ENCODE measurements at regions not wholly inside any gene's neighbourhood (a gene's known extent, or its start where the extent isn't known, plus 50 kb on each side); places are given as distances from the start of the nearest gene placed in this dataset.

GRCh38 chr2:192286093-192286701, 91.5 kb upstream of the TMEFF2 start:
- H4K91ac ChIP-seq (replicated peaks; ENCODE audit: insufficient read length, low read length): no peak overlapping the region
- H2BK120ac ChIP-seq (replicated peaks; ENCODE audit: low read depth, low read length): no peak overlapping the region
- H4K20me1 ChIP-seq (replicated peaks in 1 of 2; ENCODE audit: control insufficient read depth in 1 of 2, insufficient read depth in 2 of 2, low read length in 2 of 2): no peaks in the 10 kb centered on the region
- H4K5ac ChIP-seq (ENCODE audit: insufficient read length, low read depth, low read length): no peak overlapping the region
- H3K18ac ChIP-seq (ENCODE audit: extremely low read depth, low read length): no peak overlapping the region
- no peak overlapping the region for H3K56ac ChIP-seq (replicated peaks; ENCODE audit: insufficient read length, low read depth, low read length)
- H4K8ac ChIP-seq (ENCODE audit: extremely low read depth, insufficient read depth, low read length): no peak overlapping the region
- no peaks in the 10 kb centered on the region for H3K4me1 ChIP-seq (replicated peaks in 1 of 4; ENCODE audit: control insufficient read depth in 3 of 4, insufficient read depth in 4 of 4, low read length in 3 of 4)
- no peaks in the 10 kb centered on the region for H3K23me2 ChIP-seq (ENCODE audit: low read depth, low read length)
- H3K79me1 ChIP-seq (ENCODE audit: low read depth, low read length): no peaks in the 10 kb centered on the region
- no peak overlapping the region for H2AK5ac ChIP-seq (ENCODE audit: low read depth, low read length)
- H3K4me2 ChIP-seq (ENCODE audit: insufficient read depth in 1 of 2, low read depth in 2 of 2, low read length in 2 of 2): no peak overlapping the region
- no peak overlapping the region for H2AFZ ChIP-seq (ENCODE audit: low read length)
- FAIRE-seq (peak; percentile 32), DNase-seq (ENCODE audit: low read depth in 1 of 2, low spot score in 2 of 2) (no peak)
- ChIA-PET POLR2A (ENCODE audit: partially characterized antibody) (no interaction called here), CTCF (ENCODE audit: partially characterized antibody) (interaction anchor here (0.7 to 3.5 kb wide), 6 partner anchors 9 to 416 kb away, joined by 3 to 19 read pairs (median 4); no protein-coding TSS in a partner anchor)
- no peak overlapping the region for H3K9ac ChIP-seq (replicated peaks in 1 of 4; ENCODE audit: extremely low read depth in 1 of 4, low read depth in 3 of 4, low read length in 3 of 4)
- H3K4me3 ChIP-seq (ENCODE audit: extremely low read depth in 1 of 4, insufficient read depth in 2 of 4, low read depth in 3 of 4, low read length in 4 of 4): no peak overlapping the region
- no peaks in the 10 kb centered on the region for H3K36me3 ChIP-seq (ENCODE audit: control insufficient read depth in 2 of 4, insufficient read depth in 4 of 4, low read length in 3 of 4)
- 88% methylated on average over 3 of the region's 3 CpGs; no CpG with 5 or more reads in 1 of the 2 experiments for WGBS, 2 experiments (ENCODE audit: extremely low coverage in 1 of 2, insufficient coverage in 1 of 2, insufficient read length in 1 of 2, insufficient replicate concordance in 2 of 2, low coverage in 1 of 2, low lambda C conversion rate in 2 of 2, missing lambda C conversion rate in 1 of 2)
- no peaks in the 10 kb centered on the region for H3K79me2 ChIP-seq (ENCODE audit: control insufficient read depth in 1 of 2, insufficient read depth in 2 of 2, low read length in 2 of 2)
- no peak overlapping the region for H2BK15ac ChIP-seq (ENCODE audit: low read length)
- no peak overlapping the region for H3K23ac ChIP-seq (ENCODE audit: insufficient read length)
- no peak for TF ChIP-seq TCF12 (IDR thresholded peaks at IDR 0.05; ENCODE audit: low read depth, low read length)
- no peak for TF ChIP-seq RXRA (IDR thresholded peaks at IDR 0.05; ENCODE audit: insufficient read depth, low read depth, low read length)
- TF ChIP-seq MAFK (IDR thresholded peaks at IDR 0.05; ENCODE audit: low read depth, low read length): no peak
- TF ChIP-seq EGR1 (IDR thresholded peaks at IDR 0.05; ENCODE audit: borderline replicate concordance, low read depth, low read length): no peak
- no peak for TF ChIP-seq KDM4A (IDR thresholded peaks at IDR 0.05; ENCODE audit: low read depth, low read length, severe bottlenecking)
- peak; percentile 80 to 84 for TF ChIP-seq RAD21 (IDR thresholded peaks at IDR 0.05 in 1 of 2, conservative IDR thresholded peaks at IDR 0.05 in 1 of 2; ENCODE audit: low read depth in 2 of 2, low read length in 2 of 2)
- TF ChIP-seq JUND (IDR thresholded peaks at IDR 0.05; ENCODE audit: low read length): no peak
- TF ChIP-seq, protein P1, sequence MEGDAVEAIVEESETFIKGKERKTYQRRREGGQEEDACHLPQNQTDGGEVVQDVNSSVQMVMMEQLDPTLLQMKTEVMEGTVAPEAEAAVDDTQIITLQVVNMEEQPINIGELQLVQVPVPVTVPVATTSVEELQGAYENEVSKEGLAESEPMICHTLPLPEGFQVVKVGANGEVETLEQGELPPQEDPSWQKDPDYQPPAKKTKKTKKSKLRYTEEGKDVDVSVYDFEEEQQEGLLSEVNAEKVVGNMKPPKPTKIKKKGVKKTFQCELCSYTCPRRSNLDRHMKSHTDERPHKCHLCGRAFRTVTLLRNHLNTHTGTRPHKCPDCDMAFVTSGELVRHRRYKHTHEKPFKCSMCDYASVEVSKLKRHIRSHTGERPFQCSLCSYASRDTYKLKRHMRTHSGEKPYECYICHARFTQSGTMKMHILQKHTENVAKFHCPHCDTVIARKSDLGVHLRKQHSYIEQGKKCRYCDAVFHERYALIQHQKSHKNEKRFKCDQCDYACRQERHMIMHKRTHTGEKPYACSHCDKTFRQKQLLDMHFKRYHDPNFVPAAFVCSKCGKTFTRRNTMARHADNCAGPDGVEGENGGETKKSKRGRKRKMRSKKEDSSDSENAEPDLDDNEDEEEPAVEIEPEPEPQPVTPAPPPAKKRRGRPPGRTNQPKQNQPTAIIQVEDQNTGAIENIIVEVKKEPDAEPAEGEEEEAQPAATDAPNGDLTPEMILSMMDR (IDR thresholded peaks at IDR 0.05; ENCODE audit: control extremely low read depth in 1 of 3, insufficient read depth in 1 of 3, low read depth in 1 of 3, low read length in 3 of 3): peak in 2 of 3 experiments; percentile 52 to 56; a peak in 3 of 4 replicates
- H3K27me3 ChIP-seq (replicated peaks in 1 of 4; ENCODE audit: control insufficient read depth in 3 of 4, extremely low read depth in 1 of 4, insufficient read depth in 3 of 4, low read length in 3 of 4): no peaks in the 10 kb centered on the region
- H2BK12ac ChIP-seq (ENCODE audit: low read depth, low read length): no peak overlapping the region
- H2BK20ac ChIP-seq (ENCODE audit: low read length): no peak overlapping the region
- no peaks in the 10 kb centered on the region for H3K9me3 ChIP-seq (ENCODE audit: insufficient read depth in 2 of 2, low read depth in 1 of 2, low read length in 1 of 2)
- H3K4ac ChIP-seq (replicated peaks; ENCODE audit: insufficient read length, low read depth, low read length): no peak overlapping the region
- no peak overlapping the region for H3K14ac ChIP-seq (ENCODE audit: insufficient read length)
- H2BK5ac ChIP-seq (ENCODE audit: low read depth, low read length): no peak overlapping the region
- no peak overlapping the region for H3K27ac ChIP-seq (ENCODE audit: low read depth, low read length)
